ENCODE measurements at regions not wholly inside any gene's neighbourhood (a gene's known extent, or its start where the extent isn't known, plus 50 kb on each side); places are given as distances from the start of the nearest gene placed in this dataset.

- no peak for DNase-seq
These were observed 613.5 kb downstream of the PCDH18 start for GRCh38 chr4:136918772-136919171.

- DNase-seq = no peak
These were observed 614.8 kb downstream of the PCDH18 start for GRCh38 chr4:136917312-136918110.

- DNase-seq = no peak
These were observed 622.7 kb downstream of the PCDH18 start for GRCh38 chr4:136909626-136910025.

- no peak for DNase-seq
These were observed 624.2 kb downstream of the PCDH18 start for GRCh38 chr4:136908122-136908521.

GRCh38 chr4:136900696-136901095 is 631.6 kb downstream of the PCDH18 start:
- no peak for DNase-seq

GRCh38 chr4:136898590-136899248 is 633.6 kb downstream of the PCDH18 start:
- no peak for DNase-seq

- no peak for DNase-seq
These were observed 638.7 kb downstream of the PCDH18 start for GRCh38 chr4:136893573-136893972.

GRCh38 chr4:136881666-136882065 is 650.6 kb downstream of the PCDH18 start:
- no peak for DNase-seq

GRCh38 chr4:136873555-136873954 is 658.7 kb downstream of the PCDH18 start:
- no peak for DNase-seq

- no peak for DNase-seq
These were observed 664.8 kb downstream of the PCDH18 start for GRCh38 chr4:136867465-136867864.

GRCh38 chr4:136865526-136865925 is 666.8 kb downstream of the PCDH18 start:
- DNase-seq = no peak

GRCh38 chr4:136864604-136865185 is 667.6 kb downstream of the PCDH18 start:
- peak; percentile 33 to 84 for DNase-seq

- DNase-seq = no peak
These were observed 668.5 kb downstream of the PCDH18 start for GRCh38 chr4:136863756-136864155.

- DNase-seq = no peak
These were observed 669.6 kb downstream of the PCDH18 start for GRCh38 chr4:136862653-136863052.

- no peak for DNase-seq
These were observed 671.2 kb downstream of the PCDH18 start for GRCh38 chr4:136861091-136861490.

GRCh38 chr4:136858903-136859302 is 673.4 kb downstream of the PCDH18 start:
- no peak for DNase-seq

GRCh38 chr4:136855886-136856285 is 676.4 kb downstream of the PCDH18 start:
- no peak for DNase-seq

- DNase-seq = no peak
These were observed 681.8 kb downstream of the PCDH18 start for GRCh38 chr4:136850446-136850845.

GRCh38 chr4:136847881-136848621 is 684.2 kb downstream of the PCDH18 start:
- DNase-seq = no peak

- no peak for DNase-seq
These were observed 690.8 kb downstream of the PCDH18 start for GRCh38 chr4:136841526-136841925.

- no peak for DNase-seq
These were observed 693.7 kb downstream of the PCDH18 start for GRCh38 chr4:136838607-136839006.

GRCh38 chr4:136831553-136831952 is 700.7 kb downstream of the PCDH18 start:
- no peak for DNase-seq

- no peak for DNase-seq
These were observed 703.0 kb downstream of the PCDH18 start for GRCh38 chr4:136829280-136829679.
